GM21515 (cell line): ENCODE measurements at regions not wholly inside any gene's neighbourhood (a gene's known extent, or its start where the extent isn't known, plus 50 kb on each side); places are given as distances from the start of the nearest gene placed in this dataset.
A peak's percentile ranks its signal among the peaks of the same experiment; 100 is the strongest.
"Not testable (repeated sequence)": the region's sequence is repeated elsewhere in the genome, so short reads cannot be mapped to it uniquely, and the experiment has no call there.

Experiments used
- ATAC-seq: cut with Tn5 transposase; IDR thresholded peaks from one replicate; pipeline ENCODE4 v1.9.1; 2021; ENCODE audit not compliant: unreplicated experiment

GRCh38 chr12:88366101-88366500 is 214.2 kb downstream of the KITLG start:
- ATAC-seq: no peak

- no peak for ATAC-seq
Observed at GRCh38 chr12:88367231-88367630, 213.0 kb downstream of the KITLG start.

- ATAC-seq: not testable (repeated sequence)
Observed at GRCh38 chr12:88368077-88368476, 212.2 kb downstream of the KITLG start.

GRCh38 chr12:88371416-88372183 is 208.7 kb downstream of the KITLG start:
- no peak for ATAC-seq

GRCh38 chr12:88375306-88376305 is 204.7 kb downstream of the KITLG start:
- no peak for ATAC-seq

GRCh38 chr12:88377973-88378372 is 202.3 kb downstream of the KITLG start:
- no peak for ATAC-seq

- no peak for ATAC-seq
Observed at GRCh38 chr12:88381466-88381865, 198.8 kb downstream of the KITLG start.

- ATAC-seq: peak; percentile 68
Observed at GRCh38 chr12:88383405-88383804, 196.9 kb downstream of the KITLG start.

- ATAC-seq: peak; percentile 39
Observed at GRCh38 chr12:88388566-88389540, 191.4 kb downstream of the KITLG start.

- no peak for ATAC-seq
Observed at GRCh38 chr12:88390811-88391210, 189.5 kb downstream of the KITLG start.

- ATAC-seq: no peak
Observed at GRCh38 chr12:88391556-88391955, 188.7 kb downstream of the KITLG start.

GRCh38 chr12:88393017-88393767 is 187.1 kb downstream of the KITLG start:
- peak; percentile 51 for ATAC-seq

- no peak for ATAC-seq
Observed at GRCh38 chr12:88398031-88398430, 182.2 kb downstream of the KITLG start.

GRCh38 chr12:88399811-88400210 is 180.5 kb downstream of the KITLG start:
- ATAC-seq: no peak

- no peak for ATAC-seq
Observed at GRCh38 chr12:88400302-88400701, 180.0 kb downstream of the KITLG start.

- ATAC-seq: no peak
Observed at GRCh38 chr12:88401155-88401554, 179.1 kb downstream of the KITLG start.

- no peak for ATAC-seq
Observed at GRCh38 chr12:88406905-88407304, 173.4 kb downstream of the KITLG start.

GRCh38 chr12:88408823-88409222 is 171.4 kb downstream of the KITLG start:
- ATAC-seq: no peak

- ATAC-seq: no peak
Observed at GRCh38 chr12:88409257-88409656, 171.0 kb downstream of the KITLG start.

GRCh38 chr12:88411689-88412088 is 168.6 kb downstream of the KITLG start:
- no peak for ATAC-seq
